GM21526 (cell line): ENCODE measurements at regions not wholly inside any gene's neighbourhood (a gene's known extent, or its start where the extent isn't known, plus 50 kb on each side); places are given as distances from the start of the nearest gene placed in this dataset.
"Not testable (repeated sequence)": the region's sequence is repeated elsewhere in the genome, so short reads cannot be mapped to it uniquely, and the experiment has no call there.

Experiments
- ATAC-seq: cut with Tn5 transposase; IDR thresholded peaks from one replicate; pipeline ENCODE4 v1.9.1; 2021; ENCODE audit warnings: moderate library complexity; ENCODE audit not compliant: unreplicated experiment, low FRiP score

GRCh38 chr11:80937842-80938241 lies 1497.0 kb upstream of the TENM4 start:
- no peak for ATAC-seq

- ATAC-seq: no peak
Measured at GRCh38 chr11:80930038-80930437, 1489.2 kb upstream of the TENM4 start.

DNA sequence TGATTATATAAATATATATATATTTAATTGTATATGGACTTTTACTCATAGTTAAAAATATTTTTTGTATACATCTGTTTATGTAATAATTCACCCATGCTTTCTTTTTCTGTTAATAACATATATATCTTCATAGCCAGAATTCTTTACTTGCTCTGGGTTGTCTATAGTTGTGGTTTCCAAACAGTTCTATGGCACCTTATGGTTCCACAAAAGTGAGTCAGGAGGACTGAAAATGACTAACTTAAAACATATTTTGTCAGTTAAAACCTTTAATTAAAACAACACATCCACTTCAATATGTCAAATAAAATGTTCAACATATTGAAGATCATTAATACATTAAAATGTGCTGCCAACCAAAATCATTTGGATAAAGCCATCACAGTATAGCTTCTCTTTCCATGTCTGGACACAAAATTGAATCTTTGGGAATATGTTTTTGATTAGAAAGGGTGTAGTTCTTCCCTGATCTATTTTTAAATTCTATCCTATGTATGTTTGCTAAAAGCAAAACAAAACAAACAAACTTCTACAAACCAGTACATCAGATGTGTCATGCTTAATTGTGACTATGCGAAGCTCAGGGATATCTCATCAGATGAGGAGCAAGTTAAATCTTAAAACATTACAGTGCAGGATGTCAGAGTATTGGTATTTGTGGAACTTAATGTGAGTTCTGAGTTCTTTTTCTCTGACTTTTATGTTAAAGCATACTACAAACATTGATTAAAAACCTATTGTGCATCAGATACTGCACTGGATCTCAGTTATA lies 1488.4 kb upstream of the TENM4 start:
- no peak for ATAC-seq

DNA sequence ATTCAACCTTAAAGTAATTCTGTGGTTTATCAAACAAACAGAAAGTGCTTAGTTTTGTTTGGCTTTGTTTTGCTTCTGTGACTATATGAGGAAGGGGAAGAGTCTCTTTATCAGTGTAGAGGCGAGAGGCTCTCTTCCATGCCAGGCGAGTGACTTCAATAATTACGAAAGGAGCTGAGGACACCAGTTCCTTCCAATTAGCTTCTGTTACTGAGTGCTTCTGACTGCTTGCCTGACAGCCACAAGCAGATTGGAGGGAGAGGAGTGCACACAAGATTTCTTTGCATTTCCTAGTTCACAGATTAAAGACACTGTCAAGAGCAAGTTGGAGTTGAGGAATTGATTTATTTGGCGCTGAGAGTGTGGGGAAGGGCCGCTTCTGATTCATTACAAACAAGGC lies 1484.5 kb upstream of the TENM4 start:
- no peak for ATAC-seq

DNA sequence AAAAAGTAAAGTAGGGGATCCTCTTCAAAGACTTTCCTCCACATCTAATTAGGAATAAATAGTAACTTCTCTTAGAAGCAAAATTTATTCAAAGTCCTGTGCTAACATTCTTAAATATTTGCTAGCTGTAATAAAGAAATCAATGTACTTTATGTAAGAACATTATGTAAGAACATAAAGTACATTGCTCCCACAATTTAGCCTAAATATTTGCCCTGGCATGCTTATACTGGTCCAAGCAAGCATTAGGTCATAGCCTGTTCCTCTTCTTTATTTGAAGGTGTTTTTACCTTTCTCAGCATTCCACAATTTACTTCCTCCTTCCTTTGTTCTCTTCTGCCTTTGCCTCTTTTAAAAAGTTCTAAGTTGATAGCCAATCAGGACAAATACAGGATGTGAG lies 1480.5 kb upstream of the TENM4 start:
- not testable (repeated sequence) for ATAC-seq

DNA sequence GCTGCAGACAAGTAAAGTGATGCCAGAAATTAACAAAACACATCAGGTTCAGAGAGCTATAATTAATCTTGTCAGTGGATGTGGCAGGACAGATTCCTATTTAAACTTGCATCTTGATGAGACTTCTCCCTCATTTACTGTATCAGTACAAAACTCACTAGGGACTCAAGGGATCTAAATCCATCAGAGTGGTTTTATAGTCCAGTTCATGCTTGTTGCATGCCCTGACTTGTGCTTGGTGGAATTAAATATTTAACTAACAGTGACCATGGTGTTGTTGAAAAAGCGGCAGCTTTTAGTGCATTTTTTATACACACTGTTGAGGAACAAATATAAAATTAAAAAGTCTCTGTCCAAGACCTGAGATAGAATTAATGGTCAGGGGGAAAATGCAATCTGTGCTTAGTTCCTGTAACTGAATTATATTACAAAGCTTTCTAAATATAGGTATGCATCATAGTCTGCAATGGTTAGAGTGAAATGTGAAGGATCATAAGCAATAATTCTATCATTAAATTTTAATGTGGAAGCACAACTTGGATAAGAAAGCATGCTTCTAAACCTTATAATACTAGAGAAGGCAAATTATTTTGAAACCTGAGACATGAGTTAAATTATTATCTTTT lies 1475.5 kb upstream of the TENM4 start:
- ATAC-seq: no peak

- no peak for ATAC-seq
Measured at GRCh38 chr11:80914311-80914710, 1473.5 kb upstream of the TENM4 start.

- no peak for ATAC-seq
Measured at GRCh38 chr11:80911666-80912065, 1470.8 kb upstream of the TENM4 start.

GRCh38 chr11:80900265-80900664 lies 1459.4 kb upstream of the TENM4 start:
- ATAC-seq: peak; percentile 52

GRCh38 chr11:80899381-80899780 lies 1458.6 kb upstream of the TENM4 start:
- no peak for ATAC-seq

- no peak for ATAC-seq
Measured at GRCh38 chr11:80898910-80899309, 1458.1 kb upstream of the TENM4 start.

GRCh38 chr11:80886684-80887083 lies 1445.9 kb upstream of the TENM4 start:
- no peak for ATAC-seq

GRCh38 chr11:80873310-80873999 lies 1432.6 kb upstream of the TENM4 start:
- ATAC-seq: peak; percentile 79

GRCh38 chr11:80872116-80872728 lies 1431.4 kb upstream of the TENM4 start:
- ATAC-seq: no peak

DNA sequence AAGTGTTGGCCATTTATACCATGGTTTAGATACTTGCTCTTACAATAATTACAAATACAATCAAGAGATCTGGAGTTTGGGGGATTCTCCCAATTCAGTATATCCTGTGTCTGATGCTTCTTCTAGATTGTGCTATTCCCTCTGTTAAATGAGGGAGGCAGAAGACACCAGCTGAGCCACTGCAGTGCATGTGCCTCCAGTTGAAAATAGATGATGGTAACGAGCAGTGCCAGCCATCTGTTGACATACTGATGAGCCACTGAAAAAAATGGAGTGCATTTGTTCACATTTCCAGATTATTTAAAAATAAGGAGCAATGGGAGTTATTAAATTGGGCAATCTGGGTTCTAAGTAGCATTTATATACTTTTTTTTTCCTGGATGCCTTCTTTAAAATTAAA lies 1428.0 kb upstream of the TENM4 start:
- ATAC-seq: no peak

DNA sequence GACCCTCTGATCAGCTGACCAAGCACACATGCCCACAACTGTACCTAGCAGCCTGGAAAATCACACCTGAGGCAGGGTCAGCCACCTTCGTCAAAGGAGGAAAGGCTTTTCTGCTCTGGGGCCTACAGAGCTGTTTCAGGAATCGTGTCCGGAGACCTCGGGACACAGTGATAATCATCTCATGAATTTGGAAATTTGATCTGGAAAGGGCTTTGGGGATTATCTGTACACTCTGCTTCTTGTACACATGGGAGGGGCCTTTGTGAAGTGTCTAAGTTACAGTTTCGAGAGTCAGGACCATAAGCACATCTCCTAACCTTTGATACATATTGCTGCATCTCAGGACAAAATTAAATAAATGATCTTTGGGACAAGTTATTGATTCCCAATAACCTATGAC lies 1421.2 kb upstream of the TENM4 start:
- ATAC-seq: no peak

DNA sequence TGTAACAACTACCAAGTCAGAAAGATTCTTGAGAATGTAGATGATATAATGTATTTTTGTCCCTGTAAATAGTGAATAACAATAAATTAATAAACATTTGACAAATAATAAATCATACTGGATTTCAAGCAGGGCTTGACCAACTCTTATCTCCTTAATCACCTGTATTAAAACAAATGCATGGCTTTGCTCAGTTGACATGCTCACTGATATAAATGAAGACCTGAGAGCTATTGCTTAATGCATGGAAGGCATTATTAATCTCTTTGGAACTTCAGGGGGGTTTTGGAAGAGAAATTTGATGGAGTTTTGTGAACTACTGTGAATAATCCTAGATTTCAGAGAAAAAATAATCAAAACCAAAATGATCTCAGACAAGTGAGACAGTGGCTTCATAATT lies 1420.4 kb upstream of the TENM4 start:
- no peak for ATAC-seq

DNA sequence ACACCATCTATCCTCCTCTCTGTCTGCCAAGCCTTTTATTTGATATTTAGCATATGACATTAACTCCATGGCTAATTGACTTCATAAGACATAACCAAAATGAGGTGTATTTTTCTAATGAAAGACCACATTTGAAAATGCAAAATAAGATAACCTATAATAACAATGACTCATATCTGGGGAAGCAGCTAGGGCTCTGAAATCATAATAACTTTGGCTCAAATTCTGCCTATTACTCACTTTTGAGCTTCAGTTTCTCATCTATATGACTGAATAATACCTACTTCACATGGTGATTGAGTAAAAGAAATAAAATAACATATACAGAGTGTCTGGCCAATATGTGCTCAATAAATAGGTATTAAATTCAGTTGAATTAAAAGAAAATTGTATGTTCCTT lies 1419.8 kb upstream of the TENM4 start:
- ATAC-seq: no peak

DNA sequence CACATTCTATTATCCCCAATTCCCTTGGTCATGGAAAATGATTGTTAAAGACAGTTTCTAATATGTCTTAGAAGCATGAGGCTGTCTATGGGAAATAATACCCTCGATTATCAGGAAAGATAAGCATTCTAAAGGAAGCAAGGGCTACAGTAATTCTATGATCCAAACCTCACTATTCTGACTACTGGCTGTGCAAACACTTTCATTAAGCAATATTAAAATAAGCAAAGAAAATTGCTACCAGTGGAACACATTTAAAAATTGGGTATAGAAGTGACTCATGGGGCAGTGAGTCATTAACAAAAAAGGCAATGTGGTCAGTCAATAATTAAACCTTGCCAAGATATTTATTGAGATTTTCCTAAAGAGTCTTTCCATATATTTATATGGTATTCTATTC lies 1415.2 kb upstream of the TENM4 start:
- no peak for ATAC-seq

- no peak for ATAC-seq
Measured at GRCh38 chr11:80855426-80855825, 1414.6 kb upstream of the TENM4 start.

GRCh38 chr11:80849253-80849652 lies 1408.4 kb upstream of the TENM4 start:
- ATAC-seq: no peak
